IMR-90 (cell line): ENCODE measurements at regions not wholly inside any gene's neighbourhood (a gene's known extent, or its start where the extent isn't known, plus 50 kb on each side); places are given as distances from the start of the nearest gene placed in this dataset.

ENCODE experiments used
- ATAC-seq: fragments of 200-7000 bp; cut with Tn5 transposase; 2 replicates; pipeline ENCODE4 v1.9.1; 2020; ENCODE audit warnings: low read depth, mild to moderate bottlenecking, moderate library complexity
- BruUV-seq: library from RNA; stranded (reverse); fragments of 400-500 nt; replicated peaks from 2 replicates; lab custom pipeline; 2021; lab: Mats Ljungman, UMichigan
- CTCF ChIA-PET: fragments of 300-600 bp; formaldehyde crosslinking; extraction: SDS; loops from one replicate; lab custom pipeline; 2021; ENCODE audit warnings: antibody characterized with exemption; lab: Yijun Ruan, JAX
- POLR2A ChIA-PET: fragments of 300-600 bp; sonication (Branson Sonifier 250); formaldehyde crosslinking; loops from one replicate; lab custom pipeline; 2022; ENCODE audit warnings: antibody characterized with exemption; ENCODE audit not compliant: unreplicated experiment; lab: Charles Lee
- DNase-seq: peaks from one replicate; pipeline ENCODE4 v3.0.0; 2013
- H2AFZ ChIP-seq: replicated peaks from 2 replicates; pipeline ENCODE3; 2013; ENCODE audit warnings: low read length, mild to moderate bottlenecking; ENCODE audit not compliant: poor library complexity
- H2AK5ac ChIP-seq: 2 replicates; pipeline ENCODE4 v1.6.1; 2013; ENCODE audit warnings: low read depth, low read length, inconsistent platforms
- H2AK9ac ChIP-seq: replicated peaks from 2 replicates; pipeline ENCODE3; 2013; ENCODE audit warnings: mild to moderate bottlenecking, low read depth, low read length, moderate library complexity; ENCODE audit not compliant: poor library complexity
- H2BK120ac ChIP-seq: 2 replicates; pipeline ENCODE4 v1.6.1; 2013; ENCODE audit warnings: low read depth, low read length, inconsistent platforms
- H2BK15ac ChIP-seq: 3 replicates; pipeline ENCODE4 v1.6.1; 2013; ENCODE audit warnings: low read depth, low read length, inconsistent platforms
- H2BK20ac ChIP-seq: 2 replicates; pipeline ENCODE4 v1.6.1; 2013; ENCODE audit warnings: low read depth, mild to moderate bottlenecking, inconsistent platforms, low read length, moderate library complexity
- H2BK5ac ChIP-seq: 2 replicates; pipeline ENCODE4 v1.6.1; 2013; ENCODE audit warnings: mild to moderate bottlenecking, low read depth, low read length, inconsistent platforms; ENCODE audit not compliant: poor library complexity, severe bottlenecking
- H3K14ac ChIP-seq: replicated peaks from 2 replicates; pipeline ENCODE4 v1.6.1; 2013; ENCODE audit warnings: low read depth, low read length, inconsistent platforms
- H3K18ac ChIP-seq: 2 replicates; pipeline ENCODE4 v1.6.1; 2013; ENCODE audit warnings: low read depth, low read length, control low read depth
- H3K23ac ChIP-seq: 2 replicates; pipeline ENCODE4 v1.6.1; 2013; ENCODE audit warnings: low read depth, low read length, inconsistent platforms
- H3K27ac ChIP-seq: 2 replicates; pipeline ENCODE4 v1.5.1; 2013; ENCODE audit warnings: mild to moderate bottlenecking, control low read depth, low read length; ENCODE audit not compliant: insufficient read depth
- H3K27me3 ChIP-seq: 2 replicates; pipeline ENCODE4 v1.6.1; 2013; ENCODE audit warnings: low read length; ENCODE audit not compliant: control insufficient read depth, insufficient read depth
- H3K36me3 ChIP-seq: 2 replicates; pipeline ENCODE4 v1.6.1; 2013; ENCODE audit warnings: low read length, mixed read lengths; ENCODE audit not compliant: control insufficient read depth, insufficient read depth
- H3K4ac ChIP-seq: 2 replicates; pipeline ENCODE4 v1.6.1; 2013; ENCODE audit warnings: low read depth, low read length, inconsistent platforms
- H3K4me1 ChIP-seq: 2 replicates; pipeline ENCODE4 v1.6.1; 2013; ENCODE audit warnings: low read length, mixed read lengths; ENCODE audit not compliant: control insufficient read depth, insufficient read depth
- H3K4me2 ChIP-seq: 2 replicates; pipeline ENCODE4 v1.6.1; 2013; ENCODE audit warnings: low read depth, mild to moderate bottlenecking, control low read depth, low read length, moderate library complexity
- H3K4me3 ChIP-seq: 2 replicates; pipeline ENCODE4 v1.5.1; 2013; ENCODE audit warnings: low read depth, mild to moderate bottlenecking, control low read depth, low read length, moderate library complexity; ENCODE audit not compliant: insufficient read depth
- H3K56ac ChIP-seq: 2 replicates; pipeline ENCODE4 v1.6.1; 2013; ENCODE audit warnings: low read length, inconsistent platforms; ENCODE audit not compliant: insufficient read depth; ENCODE audit errors: extremely low read depth
- H3K79me1 ChIP-seq, 2 experiments: 2 replicates each; pipeline ENCODE4 v1.6.1; 2013; ENCODE audit warnings: low read length in 2 of 2, inconsistent platforms in 1 of 2, low read depth in 1 of 2
- H3K9ac ChIP-seq: 2 replicates; pipeline ENCODE4 v1.6.1; 2013; ENCODE audit warnings: low read depth, low read length, control low read depth
- H3K9me1 ChIP-seq: 2 replicates; pipeline ENCODE4 v1.6.1; 2013; ENCODE audit warnings: low read length, inconsistent platforms; ENCODE audit not compliant: insufficient read depth
- H3K9me3 ChIP-seq: 2 replicates; pipeline ENCODE4 v1.6.1; 2013; ENCODE audit warnings: low read length; ENCODE audit not compliant: control insufficient read depth, insufficient read depth
- H4K20me1 ChIP-seq: 2 replicates; pipeline ENCODE4 v1.6.1; 2013; ENCODE audit warnings: low read length, inconsistent platforms; ENCODE audit not compliant: insufficient read depth
- H4K5ac ChIP-seq: 2 replicates; pipeline ENCODE4 v1.6.1; 2013; ENCODE audit warnings: mild to moderate bottlenecking, low read depth, low read length, control low read depth
- H4K8ac ChIP-seq, 2 experiments: 2 replicates each; pipeline ENCODE4 v1.6.1; 2013; ENCODE audit warnings: low read depth in 2 of 2, low read length in 2 of 2, control low read depth in 1 of 2, inconsistent platforms in 1 of 2
- H4K91ac ChIP-seq: 2 replicates; pipeline ENCODE4 v1.6.1; 2013; ENCODE audit warnings: low read depth, low read length, inconsistent platforms; ENCODE audit not compliant: insufficient read depth
- BHLHE40 ChIP-seq: fragments of 150-350 bp; IDR thresholded peaks from 2 replicates; pipeline ENCODE4 v1.6.1; 2016; ENCODE audit warnings: mild to moderate bottlenecking, low read depth, low read length
- CEBPB ChIP-seq: IDR thresholded peaks from 2 replicates; pipeline ENCODE4 v1.6.1; 2012; ENCODE audit warnings: low read depth, low read length, improper control_type of control experiment
- CHD1 ChIP-seq: IDR thresholded peaks from 2 replicates; pipeline ENCODE4 v1.6.1; 2012; ENCODE audit warnings: low read depth, low read length, improper control_type of control experiment
- CTCF ChIP-seq: conservative IDR thresholded peaks from 2 replicates; pipeline ENCODE4 v1.5.1; 2012; ENCODE audit warnings: mild to moderate bottlenecking, low read depth, low read length, improper control_type of control experiment
- FOS ChIP-seq: fragments of 150-350 bp; IDR thresholded peaks from 2 replicates; pipeline ENCODE4 v1.6.1; 2016; ENCODE audit warnings: low read depth, low read length
- MAFK ChIP-seq: IDR thresholded peaks from 2 replicates; pipeline ENCODE4 v1.6.1; 2012; ENCODE audit warnings: low read depth, low read length, improper control_type of control experiment
- MAZ ChIP-seq: IDR thresholded peaks from 2 replicates; pipeline ENCODE4 v1.6.1; 2012; ENCODE audit warnings: low read depth, mild to moderate bottlenecking, low read length, improper control_type of control experiment, moderate library complexity, borderline replicate concordance
- MXI1 ChIP-seq: IDR thresholded peaks from 2 replicates; pipeline ENCODE4 v1.6.1; 2012; ENCODE audit warnings: low read depth, mild to moderate bottlenecking, low read length, moderate library complexity, borderline replicate concordance
- NFE2L2 ChIP-seq: fragments of 150-350 bp; IDR thresholded peaks from 2 replicates; pipeline ENCODE4 v1.6.1; 2016; ENCODE audit warnings: low read depth, mild to moderate bottlenecking, low read length
- POLR2A ChIP-seq: IDR thresholded peaks from 2 replicates; pipeline ENCODE4 v1.6.1; 2012; ENCODE audit warnings: mild to moderate bottlenecking, low read depth, low read length
- RAD21 ChIP-seq: IDR thresholded peaks from 2 replicates; pipeline ENCODE4 v1.6.1; 2012; ENCODE audit warnings: low read length, improper control_type of control experiment
- RCOR1 ChIP-seq: IDR thresholded peaks from 2 replicates; pipeline ENCODE4 v1.6.1; 2012; ENCODE audit warnings: mild to moderate bottlenecking, low read length, improper control_type of control experiment; ENCODE audit not compliant: insufficient replicate concordance
- RFX5 ChIP-seq: IDR thresholded peaks from 2 replicates; pipeline ENCODE4 v1.8.0; 2012; ENCODE audit warnings: low read depth, mild to moderate bottlenecking, low read length, moderate library complexity
- SMC3 ChIP-seq: fragments of 150-350 bp; IDR thresholded peaks from 2 replicates; pipeline ENCODE4 v1.6.1; 2016; ENCODE audit warnings: low read depth, mild to moderate bottlenecking, antibody characterized with exemption, low read length, moderate library complexity
- WGBS, 2 experiments: methylation state at CpG; one replicate each; pipeline versions ENCODE4 v1.1.5 to v1.1.7; 2013; ENCODE audit warnings: missing lambda C conversion rate in 2 of 2; ENCODE audit not compliant: insufficient read length in 1 of 2; ENCODE audit errors: extremely low coverage in 2 of 2; 5-methylcytosine and 5-hydroxymethylcytosine counted together
- dilution Hi-C: fragments of 300-500 bp; cut with HindIII; formaldehyde crosslinking; loops from one replicate; pipeline ENCODE4 v1.14.3; 2018; ENCODE audit warnings: low sequenced_read_pairs; ENCODE audit not compliant: unreplicated experiment
- in situ Hi-C: fragments of 300-500 bp; cut with MboI; formaldehyde crosslinking; loops from 3 replicates; pipeline ENCODE4 v1.14.3; 2019; ENCODE audit warnings: low sequenced_read_pairs, inconsistent platforms, mixed read lengths
- intact Hi-C: fragments of 100-400 bp; cut with micrococcal nuclease; formaldehyde crosslinking; loops from 2 replicates; pipeline ENCODE4 v1.10.0; 2022
- TF ChIP-seq, protein P1 (sequence below): fragments of 150-350 bp; IDR thresholded peaks from 2 replicates; pipeline ENCODE4 v1.6.1; 2016; ENCODE audit warnings: low read depth, mild to moderate bottlenecking, low read length, moderate library complexity, borderline replicate concordance

GRCh38 chr9:99561509-99561917 lies 260.2 kb upstream of the NR4A3 start:
- no peak overlapping the region for H4K5ac ChIP-seq
- H3K4me3 ChIP-seq: no peak overlapping the region
- H3K9me1 ChIP-seq: no peaks in the 10 kb centered on the region
- H3K4ac ChIP-seq: no peak overlapping the region
- in situ Hi-C loops (no loop called here), intact Hi-C loops (no loop called here), dilution Hi-C loops (no loop called here)
- H3K36me3 ChIP-seq: no peaks in the 10 kb centered on the region
- no peak overlapping the region for H2AK9ac ChIP-seq
- no CpG with 5 or more reads among the region's 2 CpGs for WGBS, 2 experiments
- H4K20me1 ChIP-seq: no peaks in the 10 kb centered on the region
- no peak overlapping the region for H4K8ac ChIP-seq
- no peak overlapping the region for H2AFZ ChIP-seq
- no peak overlapping the region for H3K9ac ChIP-seq
- ChIA-PET POLR2A (no interaction called here), CTCF (interaction anchor here (1.5 kb wide), 1 partner anchor 14 kb away, joined by 3 read pairs; no protein-coding TSS in a partner anchor)
- H3K56ac ChIP-seq: no peak overlapping the region
- H4K91ac ChIP-seq: no peak overlapping the region
- no peaks in the 10 kb centered on the region for H3K79me1 ChIP-seq
- H3K14ac ChIP-seq: no peak overlapping the region
- TF ChIP-seq CEBPB: no peak
- TF ChIP-seq RAD21: no peak
- no peak for TF ChIP-seq FOS
- no peak for TF ChIP-seq MAZ
- no peak for TF ChIP-seq RFX5
- TF ChIP-seq MAFK: no peak
- no peak for TF ChIP-seq CTCF
- no peak for TF ChIP-seq RCOR1
- no peak for TF ChIP-seq BHLHE40
- TF ChIP-seq SMC3: no peak
- TF ChIP-seq POLR2A: no peak
- no peak for TF ChIP-seq CHD1
- TF ChIP-seq MXI1: no peak
- TF ChIP-seq, protein P1, sequence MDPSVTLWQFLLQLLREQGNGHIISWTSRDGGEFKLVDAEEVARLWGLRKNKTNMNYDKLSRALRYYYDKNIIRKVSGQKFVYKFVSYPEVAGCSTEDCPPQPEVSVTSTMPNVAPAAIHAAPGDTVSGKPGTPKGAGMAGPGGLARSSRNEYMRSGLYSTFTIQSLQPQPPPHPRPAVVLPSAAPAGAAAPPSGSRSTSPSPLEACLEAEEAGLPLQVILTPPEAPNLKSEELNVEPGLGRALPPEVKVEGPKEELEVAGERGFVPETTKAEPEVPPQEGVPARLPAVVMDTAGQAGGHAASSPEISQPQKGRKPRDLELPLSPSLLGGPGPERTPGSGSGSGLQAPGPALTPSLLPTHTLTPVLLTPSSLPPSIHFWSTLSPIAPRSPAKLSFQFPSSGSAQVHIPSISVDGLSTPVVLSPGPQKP: no peak
- no peak for TF ChIP-seq NFE2L2
- no peak overlapping the region for H3K27ac ChIP-seq
- DNase-seq: no peak
- H2BK5ac ChIP-seq: no peak overlapping the region
- no peak overlapping the region for H2BK120ac ChIP-seq
- H2AK5ac ChIP-seq: no peak overlapping the region
- H2BK15ac ChIP-seq: no peak overlapping the region
- peaks cover 16% of the 10 kb centered on the region for H3K27me3 ChIP-seq
- H3K4me2 ChIP-seq: no peak overlapping the region
- ATAC-seq: no peak
- H3K9me3 ChIP-seq: no peaks in the 10 kb centered on the region
- no peak overlapping the region for H3K23ac ChIP-seq
- no peaks in the 10 kb centered on the region for H3K4me1 ChIP-seq
- BruUV-seq: no TSS peak
- no peak overlapping the region for H3K18ac ChIP-seq
- no peak overlapping the region for H2BK20ac ChIP-seq
